Stomach (tissue), 4 donors: ENCODE measurements at regions not wholly inside any gene's neighbourhood (a gene's known extent, or its start where the extent isn't known, plus 50 kb on each side); places are given as distances from the start of the nearest gene placed in this dataset.

Experiments
- EP300 ChIP-seq: sonication (generic); formaldehyde crosslinking; IDR thresholded peaks from one replicate; pipeline ENCODE4 v1.6.1; 2017; ENCODE audit warnings: antibody characterized with exemption
- POLR2AphosphoS5 ChIP-seq, 3 donors: sonication (generic); formaldehyde crosslinking; IDR thresholded peaks; one replicate each; pipeline ENCODE4 v1.6.1; 2016; ENCODE audit warnings: antibody characterized with exemption in 3 of 3
- TF ChIP-seq, protein P1 (sequence below), 7 experiments: fragments of 450-650 bp in 4 of 7; fragments of 200-600 bp in 3 of 7; sonication (generic) in 3 of 7; IDR thresholded peaks; one replicate each; pipeline ENCODE4 v1.5.1; 2016 to 2019; ENCODE audit warnings: antibody characterized with exemption in 7 of 7, control low read depth in 2 of 7, mild to moderate bottlenecking in 1 of 7

DNA sequence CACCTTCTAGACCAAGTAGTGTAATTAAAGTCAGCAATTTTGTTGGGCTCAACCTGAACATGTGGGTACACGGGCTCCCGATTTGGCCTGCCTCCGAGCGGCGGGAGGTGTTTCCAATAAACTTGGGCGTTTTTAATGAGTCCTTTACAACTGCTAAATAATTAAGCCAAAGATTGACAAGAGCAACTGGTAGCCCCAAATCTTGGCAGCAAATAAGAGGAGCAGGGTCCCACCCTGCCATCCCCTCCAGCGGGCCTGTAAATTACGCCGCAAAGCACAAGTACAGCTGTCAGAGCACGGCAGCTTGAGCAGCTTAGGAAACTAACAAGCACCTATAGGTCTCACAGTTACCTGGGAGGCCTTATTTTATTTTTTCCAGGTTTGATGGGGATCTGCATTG, 217.1 kb downstream of the BMP7 start:
- no peak for TF ChIP-seq POLR2AphosphoS5 (IDR thresholded peaks at IDR 0.05)
- TF ChIP-seq EP300 = no peak
- TF ChIP-seq, protein P1, sequence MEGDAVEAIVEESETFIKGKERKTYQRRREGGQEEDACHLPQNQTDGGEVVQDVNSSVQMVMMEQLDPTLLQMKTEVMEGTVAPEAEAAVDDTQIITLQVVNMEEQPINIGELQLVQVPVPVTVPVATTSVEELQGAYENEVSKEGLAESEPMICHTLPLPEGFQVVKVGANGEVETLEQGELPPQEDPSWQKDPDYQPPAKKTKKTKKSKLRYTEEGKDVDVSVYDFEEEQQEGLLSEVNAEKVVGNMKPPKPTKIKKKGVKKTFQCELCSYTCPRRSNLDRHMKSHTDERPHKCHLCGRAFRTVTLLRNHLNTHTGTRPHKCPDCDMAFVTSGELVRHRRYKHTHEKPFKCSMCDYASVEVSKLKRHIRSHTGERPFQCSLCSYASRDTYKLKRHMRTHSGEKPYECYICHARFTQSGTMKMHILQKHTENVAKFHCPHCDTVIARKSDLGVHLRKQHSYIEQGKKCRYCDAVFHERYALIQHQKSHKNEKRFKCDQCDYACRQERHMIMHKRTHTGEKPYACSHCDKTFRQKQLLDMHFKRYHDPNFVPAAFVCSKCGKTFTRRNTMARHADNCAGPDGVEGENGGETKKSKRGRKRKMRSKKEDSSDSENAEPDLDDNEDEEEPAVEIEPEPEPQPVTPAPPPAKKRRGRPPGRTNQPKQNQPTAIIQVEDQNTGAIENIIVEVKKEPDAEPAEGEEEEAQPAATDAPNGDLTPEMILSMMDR (IDR thresholded peaks at IDR 0.05) = no peak
